ENCODE measurements at regions not wholly inside any gene's neighbourhood (a gene's known extent, or its start where the extent isn't known, plus 50 kb on each side); places are given as distances from the start of the nearest gene placed in this dataset.

DNA sequence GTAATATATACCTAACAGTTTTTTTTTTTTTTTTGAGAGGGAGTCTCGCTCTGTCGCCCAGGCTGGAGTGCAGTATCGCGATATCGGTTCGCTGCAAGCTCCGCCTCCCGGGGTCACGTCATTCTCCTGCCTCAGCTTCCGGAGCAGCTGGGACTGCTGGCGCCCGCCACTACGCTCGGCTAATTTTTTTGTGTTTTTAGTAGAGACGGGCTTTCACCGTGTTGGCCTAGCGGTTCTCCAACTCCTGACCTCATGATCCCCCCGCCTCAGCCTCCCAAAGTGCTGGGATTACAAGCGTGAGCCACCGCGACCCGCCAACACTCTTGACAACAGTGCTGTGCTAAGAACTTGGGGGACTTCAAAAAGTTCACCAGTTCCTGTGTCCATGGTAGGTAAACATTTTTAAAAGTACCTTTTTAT is 63.5 kb downstream of the FOXG1 start:
- Histone ChIP-seq H2BK12ac (ENCODE audit: low read depth, low read length) (no peak overlapping the region), H3K4me1 (replicated peaks in 1 of 4; ENCODE audit: control insufficient read depth in 3 of 4, insufficient read depth in 4 of 4, low read length in 3 of 4) (no peaks in the 10 kb centered on the region), H4K5ac (ENCODE audit: insufficient read length, low read depth, low read length) (no peak overlapping the region), H2BK15ac (ENCODE audit: low read length) (no peak overlapping the region), H2BK20ac (ENCODE audit: low read length) (no peak overlapping the region), H3K18ac (ENCODE audit: extremely low read depth, low read length) (no peak overlapping the region), H2AK5ac (ENCODE audit: low read depth, low read length) (no peak overlapping the region), H3K27ac (ENCODE audit: low read depth, low read length) (no peak overlapping the region), H3K56ac (replicated peaks; ENCODE audit: insufficient read length, low read depth, low read length) (no peak overlapping the region), H2BK5ac (ENCODE audit: low read depth, low read length) (no peak overlapping the region), H3K9me3 (ENCODE audit: insufficient read depth in 2 of 2, low read depth in 1 of 2, low read length in 1 of 2) (no peaks in the 10 kb centered on the region), H3K79me1 (ENCODE audit: low read depth, low read length) (no peaks in the 10 kb centered on the region), H3K4me3 (ENCODE audit: extremely low read depth in 1 of 4, insufficient read depth in 2 of 4, low read depth in 3 of 4, low read length in 4 of 4) (no peak overlapping the region), H3K23ac (ENCODE audit: insufficient read length) (no peak overlapping the region), H3K23me2 (ENCODE audit: low read depth, low read length) (no peaks in the 10 kb centered on the region), H3K4ac (replicated peaks; ENCODE audit: insufficient read length, low read depth, low read length) (no peak overlapping the region), H3K9ac (replicated peaks in 1 of 4; ENCODE audit: extremely low read depth in 1 of 4, low read depth in 3 of 4, low read length in 3 of 4) (no peak overlapping the region), H2AFZ (ENCODE audit: low read length) (no peak overlapping the region), H3K79me2 (ENCODE audit: control insufficient read depth in 1 of 2, insufficient read depth in 2 of 2, low read length in 2 of 2) (no peaks in the 10 kb centered on the region), H4K91ac (replicated peaks; ENCODE audit: insufficient read length, low read length) (no peak overlapping the region), H4K20me1 (replicated peaks in 1 of 2; ENCODE audit: control insufficient read depth in 1 of 2, insufficient read depth in 2 of 2, low read length in 2 of 2) (no peaks in the 10 kb centered on the region), H3K14ac (ENCODE audit: insufficient read length) (no peak overlapping the region), H2BK120ac (replicated peaks; ENCODE audit: low read depth, low read length) (no peak overlapping the region), H3K36me3 (ENCODE audit: control insufficient read depth in 2 of 4, insufficient read depth in 4 of 4, low read length in 3 of 4) (no peaks in the 10 kb centered on the region), H4K8ac (ENCODE audit: extremely low read depth, insufficient read depth, low read length) (no peak overlapping the region), H3K4me2 (ENCODE audit: insufficient read depth in 1 of 2, low read depth in 2 of 2, low read length in 2 of 2) (no peak overlapping the region), H3K27me3 (replicated peaks in 1 of 4; ENCODE audit: control insufficient read depth in 3 of 4, extremely low read depth in 1 of 4, insufficient read depth in 3 of 4, low read length in 3 of 4) (no peaks in the 10 kb centered on the region)
- ChIA-PET POLR2A (ENCODE audit: partially characterized antibody) (interaction anchor here (1.2 kb wide), 1 partner anchor 10 kb away, joined by 3 read pairs; no protein-coding TSS in a partner anchor), CTCF (ENCODE audit: partially characterized antibody) (interaction anchor here (1.2 to 1.3 kb wide), 2 partner anchors 10 to 56 kb away, joined by 3 read pairs; no protein-coding TSS in a partner anchor)
- WGBS, 2 experiments (ENCODE audit: extremely low coverage in 1 of 2, insufficient coverage in 1 of 2, insufficient read length in 1 of 2, insufficient replicate concordance in 2 of 2, low coverage in 1 of 2, low lambda C conversion rate in 2 of 2, missing lambda C conversion rate in 1 of 2): 97% methylated on average over 14 of the region's 22 CpGs; no CpG with 5 or more reads in 1 of the 2 experiments
- FAIRE-seq (no peak), DNase-seq (ENCODE audit: low read depth in 1 of 2, low spot score in 2 of 2) (no peak)
- no peak for TF ChIP-seq KDM4A (IDR thresholded peaks at IDR 0.05; ENCODE audit: low read depth, low read length, severe bottlenecking)
- TF ChIP-seq, protein P1, sequence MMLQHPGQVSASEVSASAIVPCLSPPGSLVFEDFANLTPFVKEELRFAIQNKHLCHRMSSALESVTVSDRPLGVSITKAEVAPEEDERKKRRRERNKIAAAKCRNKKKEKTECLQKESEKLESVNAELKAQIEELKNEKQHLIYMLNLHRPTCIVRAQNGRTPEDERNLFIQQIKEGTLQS (IDR thresholded peaks at IDR 0.05; ENCODE audit: insufficient read depth, low read depth, low read length): no peak
- TF ChIP-seq EGR1 (IDR thresholded peaks at IDR 0.05; ENCODE audit: borderline replicate concordance, low read depth, low read length): no peak
- TF ChIP-seq SIRT6 (IDR thresholded peaks at IDR 0.05; ENCODE audit: low read length): no peak
- TF ChIP-seq ZNF274 (IDR thresholded peaks at IDR 0.05; ENCODE audit: borderline replicate concordance, extremely low read depth, low read length): no peak
- no peak for TF ChIP-seq MAFK (IDR thresholded peaks at IDR 0.05; ENCODE audit: low read depth, low read length)
- no peak for TF ChIP-seq CBX8 (IDR thresholded peaks at IDR 0.05; ENCODE audit: borderline replicate concordance, low read depth, low read length)
- no peak for TF ChIP-seq CEBPB (IDR thresholded peaks at IDR 0.05; ENCODE audit: low read depth, low read length)
- TF ChIP-seq, protein P2, sequence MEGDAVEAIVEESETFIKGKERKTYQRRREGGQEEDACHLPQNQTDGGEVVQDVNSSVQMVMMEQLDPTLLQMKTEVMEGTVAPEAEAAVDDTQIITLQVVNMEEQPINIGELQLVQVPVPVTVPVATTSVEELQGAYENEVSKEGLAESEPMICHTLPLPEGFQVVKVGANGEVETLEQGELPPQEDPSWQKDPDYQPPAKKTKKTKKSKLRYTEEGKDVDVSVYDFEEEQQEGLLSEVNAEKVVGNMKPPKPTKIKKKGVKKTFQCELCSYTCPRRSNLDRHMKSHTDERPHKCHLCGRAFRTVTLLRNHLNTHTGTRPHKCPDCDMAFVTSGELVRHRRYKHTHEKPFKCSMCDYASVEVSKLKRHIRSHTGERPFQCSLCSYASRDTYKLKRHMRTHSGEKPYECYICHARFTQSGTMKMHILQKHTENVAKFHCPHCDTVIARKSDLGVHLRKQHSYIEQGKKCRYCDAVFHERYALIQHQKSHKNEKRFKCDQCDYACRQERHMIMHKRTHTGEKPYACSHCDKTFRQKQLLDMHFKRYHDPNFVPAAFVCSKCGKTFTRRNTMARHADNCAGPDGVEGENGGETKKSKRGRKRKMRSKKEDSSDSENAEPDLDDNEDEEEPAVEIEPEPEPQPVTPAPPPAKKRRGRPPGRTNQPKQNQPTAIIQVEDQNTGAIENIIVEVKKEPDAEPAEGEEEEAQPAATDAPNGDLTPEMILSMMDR (IDR thresholded peaks at IDR 0.05; ENCODE audit: control extremely low read depth in 1 of 3, insufficient read depth in 1 of 3, low read depth in 1 of 3, low read length in 3 of 3): no peak
- TF ChIP-seq, protein P3, sequence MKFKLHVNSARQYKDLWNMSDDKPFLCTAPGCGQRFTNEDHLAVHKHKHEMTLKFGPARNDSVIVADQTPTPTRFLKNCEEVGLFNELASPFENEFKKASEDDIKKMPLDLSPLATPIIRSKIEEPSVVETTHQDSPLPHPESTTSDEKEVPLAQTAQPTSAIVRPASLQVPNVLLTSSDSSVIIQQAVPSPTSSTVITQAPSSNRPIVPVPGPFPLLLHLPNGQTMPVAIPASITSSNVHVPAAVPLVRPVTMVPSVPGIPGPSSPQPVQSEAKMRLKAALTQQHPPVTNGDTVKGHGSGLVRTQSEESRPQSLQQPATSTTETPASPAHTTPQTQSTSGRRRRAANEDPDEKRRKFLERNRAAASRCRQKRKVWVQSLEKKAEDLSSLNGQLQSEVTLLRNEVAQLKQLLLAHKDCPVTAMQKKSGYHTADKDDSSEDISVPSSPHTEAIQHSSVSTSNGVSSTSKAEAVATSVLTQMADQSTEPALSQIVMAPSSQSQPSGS (IDR thresholded peaks at IDR 0.05; ENCODE audit: low read length): no peak
